GM23338 (cell line): ENCODE measurements at regions not wholly inside any gene's neighbourhood (a gene's known extent, or its start where the extent isn't known, plus 50 kb on each side); places are given as distances from the start of the nearest gene placed in this dataset.

ENCODE experiments used
- CREB1 ChIP-seq: fragments of 250-450 bp; sonication (Bioruptor Pico); IDR thresholded peaks from 2 replicates; pipeline ENCODE4 v1.5.0; 2020; ENCODE audit warnings: low read depth, mild to moderate bottlenecking, moderate library complexity
- EZH2 ChIP-seq: fragments of 200-600 bp; sonication (generic); IDR thresholded peaks from one replicate; pipeline ENCODE4 v1.8.0; 2017; ENCODE audit warnings: antibody characterized with exemption, mild to moderate bottlenecking, low read depth; ENCODE audit not compliant: unreplicated experiment
- EZH2phosphoT487 ChIP-seq: fragments of 200-600 bp; sonication (generic); IDR thresholded peaks from one replicate; pipeline ENCODE4 v1.8.1; 2018; ENCODE audit warnings: antibody characterized with exemption; ENCODE audit not compliant: unreplicated experiment
- JUNB ChIP-seq: IDR thresholded peaks from one replicate; pipeline ENCODE4 v1.6.1; 2016; ENCODE audit warnings: antibody characterized with exemption; ENCODE audit not compliant: unreplicated experiment
- NANOG ChIP-seq: IDR thresholded peaks from 2 replicates; pipeline ENCODE4 v1.6.1; 2016; ENCODE audit warnings: antibody characterized with exemption, borderline replicate concordance
- POLR2AphosphoS5 ChIP-seq: IDR thresholded peaks from 2 replicates; pipeline ENCODE4 v1.6.1; 2016; ENCODE audit warnings: antibody characterized with exemption, low read depth
- STAT1 ChIP-seq: IDR thresholded peaks from one replicate; pipeline ENCODE4 v1.6.1; 2016; ENCODE audit warnings: antibody characterized with exemption; ENCODE audit not compliant: unreplicated experiment
- ZNF114 ChIP-seq: fragments of 250-450 bp; sonication (Bioruptor Pico); IDR thresholded peaks from 2 replicates; pipeline ENCODE4 v1.5.0; 2020; ENCODE audit warnings: mild to moderate bottlenecking, moderate library complexity
- TF ChIP-seq, protein P1 (sequence below): IDR thresholded peaks from one replicate; pipeline ENCODE4 v1.6.1; 2018; ENCODE audit warnings: antibody characterized with exemption; ENCODE audit not compliant: unreplicated experiment
- TF ChIP-seq, protein P2 (sequence below), 2 experiments: fragments of 200-600 bp in 1 of 2; sonication (generic) in 1 of 2; conservative IDR thresholded peaks; 2 replicates each; pipeline versions ENCODE4 v1.5.1 to v1.6.1; 2016 to 2017; ENCODE audit warnings: antibody characterized with exemption in 2 of 2, low read depth in 2 of 2, mild to moderate bottlenecking in 2 of 2, moderate library complexity in 1 of 2
- TF ChIP-seq, protein P3 (sequence below): IDR thresholded peaks from 2 replicates; pipeline ENCODE4 v1.6.1; 2016; ENCODE audit warnings: antibody characterized with exemption

DNA sequence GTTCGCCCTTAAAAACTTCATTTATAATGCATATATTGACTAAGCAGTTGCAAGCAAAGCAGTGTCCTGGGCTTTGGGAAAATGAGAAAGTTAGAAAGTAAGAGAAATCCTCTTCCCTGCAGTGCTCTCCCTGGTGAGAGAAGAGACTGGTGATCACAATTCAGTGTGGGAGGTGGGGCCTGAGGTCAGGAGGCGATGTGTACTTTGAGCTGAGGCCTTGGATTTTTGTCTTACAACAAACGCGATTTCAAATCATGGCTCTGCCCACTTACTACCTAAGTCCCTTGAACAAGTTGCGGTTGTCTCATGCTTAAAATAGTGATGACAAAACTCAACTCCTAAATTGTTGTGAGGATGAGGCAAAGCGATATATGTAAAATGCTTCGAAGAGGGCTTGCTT is 316.3 kb upstream of the NECTIN3 start:
- TF ChIP-seq STAT1 (no peak), EZH2phosphoT487 (no peak), POLR2AphosphoS5 (no peak), EZH2 (no peak), ZNF114 (CRISPR knock-in tag) (no peak), CREB1 (CRISPR knock-in tag) (no peak), NANOG (no peak), JUNB (no peak)
- TF ChIP-seq, protein P1, sequence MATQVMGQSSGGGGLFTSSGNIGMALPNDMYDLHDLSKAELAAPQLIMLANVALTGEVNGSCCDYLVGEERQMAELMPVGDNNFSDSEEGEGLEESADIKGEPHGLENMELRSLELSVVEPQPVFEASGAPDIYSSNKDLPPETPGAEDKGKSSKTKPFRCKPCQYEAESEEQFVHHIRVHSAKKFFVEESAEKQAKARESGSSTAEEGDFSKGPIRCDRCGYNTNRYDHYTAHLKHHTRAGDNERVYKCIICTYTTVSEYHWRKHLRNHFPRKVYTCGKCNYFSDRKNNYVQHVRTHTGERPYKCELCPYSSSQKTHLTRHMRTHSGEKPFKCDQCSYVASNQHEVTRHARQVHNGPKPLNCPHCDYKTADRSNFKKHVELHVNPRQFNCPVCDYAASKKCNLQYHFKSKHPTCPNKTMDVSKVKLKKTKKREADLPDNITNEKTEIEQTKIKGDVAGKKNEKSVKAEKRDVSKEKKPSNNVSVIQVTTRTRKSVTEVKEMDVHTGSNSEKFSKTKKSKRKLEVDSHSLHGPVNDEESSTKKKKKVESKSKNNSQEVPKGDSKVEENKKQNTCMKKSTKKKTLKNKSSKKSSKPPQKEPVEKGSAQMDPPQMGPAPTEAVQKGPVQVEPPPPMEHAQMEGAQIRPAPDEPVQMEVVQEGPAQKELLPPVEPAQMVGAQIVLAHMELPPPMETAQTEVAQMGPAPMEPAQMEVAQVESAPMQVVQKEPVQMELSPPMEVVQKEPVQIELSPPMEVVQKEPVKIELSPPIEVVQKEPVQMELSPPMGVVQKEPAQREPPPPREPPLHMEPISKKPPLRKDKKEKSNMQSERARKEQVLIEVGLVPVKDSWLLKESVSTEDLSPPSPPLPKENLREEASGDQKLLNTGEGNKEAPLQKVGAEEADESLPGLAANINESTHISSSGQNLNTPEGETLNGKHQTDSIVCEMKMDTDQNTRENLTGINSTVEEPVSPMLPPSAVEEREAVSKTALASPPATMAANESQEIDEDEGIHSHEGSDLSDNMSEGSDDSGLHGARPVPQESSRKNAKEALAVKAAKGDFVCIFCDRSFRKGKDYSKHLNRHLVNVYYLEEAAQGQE, result no peak
- TF ChIP-seq, protein P2, sequence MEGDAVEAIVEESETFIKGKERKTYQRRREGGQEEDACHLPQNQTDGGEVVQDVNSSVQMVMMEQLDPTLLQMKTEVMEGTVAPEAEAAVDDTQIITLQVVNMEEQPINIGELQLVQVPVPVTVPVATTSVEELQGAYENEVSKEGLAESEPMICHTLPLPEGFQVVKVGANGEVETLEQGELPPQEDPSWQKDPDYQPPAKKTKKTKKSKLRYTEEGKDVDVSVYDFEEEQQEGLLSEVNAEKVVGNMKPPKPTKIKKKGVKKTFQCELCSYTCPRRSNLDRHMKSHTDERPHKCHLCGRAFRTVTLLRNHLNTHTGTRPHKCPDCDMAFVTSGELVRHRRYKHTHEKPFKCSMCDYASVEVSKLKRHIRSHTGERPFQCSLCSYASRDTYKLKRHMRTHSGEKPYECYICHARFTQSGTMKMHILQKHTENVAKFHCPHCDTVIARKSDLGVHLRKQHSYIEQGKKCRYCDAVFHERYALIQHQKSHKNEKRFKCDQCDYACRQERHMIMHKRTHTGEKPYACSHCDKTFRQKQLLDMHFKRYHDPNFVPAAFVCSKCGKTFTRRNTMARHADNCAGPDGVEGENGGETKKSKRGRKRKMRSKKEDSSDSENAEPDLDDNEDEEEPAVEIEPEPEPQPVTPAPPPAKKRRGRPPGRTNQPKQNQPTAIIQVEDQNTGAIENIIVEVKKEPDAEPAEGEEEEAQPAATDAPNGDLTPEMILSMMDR (conservative IDR thresholded peaks at IDR 0.05; ENCODE audit: low read depth in 2 of 2), result no peak
- TF ChIP-seq, protein P3, sequence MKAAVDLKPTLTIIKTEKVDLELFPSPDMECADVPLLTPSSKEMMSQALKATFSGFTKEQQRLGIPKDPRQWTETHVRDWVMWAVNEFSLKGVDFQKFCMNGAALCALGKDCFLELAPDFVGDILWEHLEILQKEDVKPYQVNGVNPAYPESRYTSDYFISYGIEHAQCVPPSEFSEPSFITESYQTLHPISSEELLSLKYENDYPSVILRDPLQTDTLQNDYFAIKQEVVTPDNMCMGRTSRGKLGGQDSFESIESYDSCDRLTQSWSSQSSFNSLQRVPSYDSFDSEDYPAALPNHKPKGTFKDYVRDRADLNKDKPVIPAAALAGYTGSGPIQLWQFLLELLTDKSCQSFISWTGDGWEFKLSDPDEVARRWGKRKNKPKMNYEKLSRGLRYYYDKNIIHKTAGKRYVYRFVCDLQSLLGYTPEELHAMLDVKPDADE, result no peak
